HG03521 (cell line): ENCODE measurements at regions not wholly inside any gene's neighbourhood (a gene's known extent, or its start where the extent isn't known, plus 50 kb on each side); places are given as distances from the start of the nearest gene placed in this dataset.

ENCODE experiments used
- ATAC-seq: cut with Tn5 transposase; IDR thresholded peaks from one replicate; pipeline ENCODE4 v1.9.1; 2021; ENCODE audit warnings: mild to moderate bottlenecking, moderate library complexity; ENCODE audit not compliant: unreplicated experiment

- no peak for ATAC-seq
These were observed 91.8 kb upstream of the TNFAIP3 start for GRCh38 chr6:137775227-137775626.

GRCh38 chr6:137775720-137776119 is 91.3 kb upstream of the TNFAIP3 start:
- ATAC-seq, result no peak

GRCh38 chr6:137776256-137776655 is 90.8 kb upstream of the TNFAIP3 start:
- no peak for ATAC-seq

- no peak for ATAC-seq
These were observed 90.0 kb upstream of the TNFAIP3 start for GRCh38 chr6:137776786-137777686.

- ATAC-seq, result no peak
These were observed 89.4 kb upstream of the TNFAIP3 start for GRCh38 chr6:137777687-137778075.

- ATAC-seq, result no peak
These were observed 87.1 kb upstream of the TNFAIP3 start for GRCh38 chr6:137779982-137780381.

- ATAC-seq, result no peak
These were observed 86.5 kb upstream of the TNFAIP3 start for GRCh38 chr6:137780447-137781034.

GRCh38 chr6:137781639-137782038 is 85.4 kb upstream of the TNFAIP3 start:
- no peak for ATAC-seq

- ATAC-seq, result no peak
These were observed 84.7 kb upstream of the TNFAIP3 start for GRCh38 chr6:137782166-137783039.

GRCh38 chr6:137783710-137784109 is 83.3 kb upstream of the TNFAIP3 start:
- ATAC-seq, result no peak

GRCh38 chr6:137784583-137784982 is 82.5 kb upstream of the TNFAIP3 start:
- no peak for ATAC-seq

- no peak for ATAC-seq
These were observed 80.0 kb upstream of the TNFAIP3 start for GRCh38 chr6:137787016-137787415.

GRCh38 chr6:137788248-137788647 is 78.8 kb upstream of the TNFAIP3 start:
- ATAC-seq, result no peak

GRCh38 chr6:137791281-137792159 is 75.5 kb upstream of the TNFAIP3 start:
- ATAC-seq, result no peak

- ATAC-seq, result no peak
These were observed 74.7 kb upstream of the TNFAIP3 start for GRCh38 chr6:137792160-137793033.

GRCh38 chr6:137793805-137794515 is 73.1 kb upstream of the TNFAIP3 start:
- no peak for ATAC-seq

- no peak for ATAC-seq
These were observed 72.4 kb upstream of the TNFAIP3 start for GRCh38 chr6:137794516-137795201.

- ATAC-seq, result no peak
These were observed 71.6 kb upstream of the TNFAIP3 start for GRCh38 chr6:137795501-137795900.
